Ascending aorta (tissue), 2 donors: ENCODE measurements at regions not wholly inside any gene's neighbourhood (a gene's known extent, or its start where the extent isn't known, plus 50 kb on each side); places are given as distances from the start of the nearest gene placed in this dataset.

Source experiments
- DNase-seq, 2 donors: peaks; one replicate each; pipeline ENCODE4 v3.0.0-alpha.2; 2019; ENCODE audit warnings: low spot score in 2 of 2
- H3K27ac ChIP-seq, 2 donors: fragments of 200-600 bp; sonication (generic); one replicate each; pipeline ENCODE4 v1.5.1; 2016 to 2017; ENCODE audit warnings: mild to moderate bottlenecking in 1 of 2
- H3K27me3 ChIP-seq: fragments of 200-600 bp; sonication (generic); one replicate; pipeline ENCODE4 v1.5.1; 2017
- H3K36me3 ChIP-seq, 2 donors: fragments of 200-600 bp; sonication (generic); one replicate each; pipeline ENCODE4 v1.5.1; 2016
- H3K4me1 ChIP-seq, 2 donors: fragments of 200-600 bp; sonication (generic); one replicate each; pipeline ENCODE4 v1.5.1; 2016 to 2017; ENCODE audit warnings: mild to moderate bottlenecking in 1 of 2
- H3K4me3 ChIP-seq, 2 donors: fragments of 200-600 bp; sonication (generic); one replicate each; pipeline ENCODE4 v1.5.1; 2016 to 2017; ENCODE audit warnings: mild to moderate bottlenecking in 1 of 2
- H3K9me3 ChIP-seq, 2 donors: fragments of 200-600 bp; sonication (generic); one replicate each; pipeline ENCODE4 v1.5.1; 2016
- intact Hi-C: fragments of 100-400 bp; cut with DNase I; formaldehyde crosslinking; loops from one replicate; pipeline ENCODE4 v1.15.1; 2023
- TF ChIP-seq, protein P1 (sequence below), 3 experiments: fragments of 200-600 bp in 2 of 3; fragments of 450-650 bp in 1 of 3; sonication (generic) in 2 of 3; IDR thresholded peaks; one replicate each; pipeline ENCODE4 v1.5.1; 2016 to 2019; ENCODE audit warnings: antibody characterized with exemption in 3 of 3, mild to moderate bottlenecking in 1 of 3, moderate library complexity in 1 of 3

DNA sequence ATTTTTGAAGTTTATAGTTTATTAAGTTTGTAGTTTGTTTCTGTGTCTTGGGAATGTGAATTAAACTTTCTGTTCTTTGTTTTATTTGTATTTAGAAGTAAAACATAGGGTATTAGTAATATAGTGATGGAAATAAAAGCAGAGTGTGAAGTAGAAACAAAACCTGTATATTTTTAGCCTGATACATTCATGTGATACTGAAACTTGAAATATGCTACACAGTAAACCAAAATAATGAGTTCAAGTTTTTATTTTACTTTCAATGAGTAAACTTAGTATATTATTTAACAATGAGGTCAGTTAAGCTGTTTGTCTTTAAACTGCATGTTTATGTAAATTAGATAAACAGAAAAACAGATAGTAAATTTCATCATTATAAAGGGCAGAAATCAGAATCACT is 1592.6 kb downstream of the GRIK2 start:
- Histone ChIP-seq H3K27ac (no peak overlapping the region), H3K4me1 (no peaks in the 10 kb centered on the region), H3K36me3 (no peaks in the 10 kb centered on the region), H3K4me3 (no peak overlapping the region), H3K27me3 (no peaks in the 10 kb centered on the region), H3K9me3 (no peaks in the 10 kb centered on the region)
- no peak for DNase-seq
- TF ChIP-seq, protein P1, sequence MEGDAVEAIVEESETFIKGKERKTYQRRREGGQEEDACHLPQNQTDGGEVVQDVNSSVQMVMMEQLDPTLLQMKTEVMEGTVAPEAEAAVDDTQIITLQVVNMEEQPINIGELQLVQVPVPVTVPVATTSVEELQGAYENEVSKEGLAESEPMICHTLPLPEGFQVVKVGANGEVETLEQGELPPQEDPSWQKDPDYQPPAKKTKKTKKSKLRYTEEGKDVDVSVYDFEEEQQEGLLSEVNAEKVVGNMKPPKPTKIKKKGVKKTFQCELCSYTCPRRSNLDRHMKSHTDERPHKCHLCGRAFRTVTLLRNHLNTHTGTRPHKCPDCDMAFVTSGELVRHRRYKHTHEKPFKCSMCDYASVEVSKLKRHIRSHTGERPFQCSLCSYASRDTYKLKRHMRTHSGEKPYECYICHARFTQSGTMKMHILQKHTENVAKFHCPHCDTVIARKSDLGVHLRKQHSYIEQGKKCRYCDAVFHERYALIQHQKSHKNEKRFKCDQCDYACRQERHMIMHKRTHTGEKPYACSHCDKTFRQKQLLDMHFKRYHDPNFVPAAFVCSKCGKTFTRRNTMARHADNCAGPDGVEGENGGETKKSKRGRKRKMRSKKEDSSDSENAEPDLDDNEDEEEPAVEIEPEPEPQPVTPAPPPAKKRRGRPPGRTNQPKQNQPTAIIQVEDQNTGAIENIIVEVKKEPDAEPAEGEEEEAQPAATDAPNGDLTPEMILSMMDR (IDR thresholded peaks at IDR 0.05): no peak
- intact Hi-C loops: no loop called here

- H3K27me3 ChIP-seq: no peaks in the 10 kb centered on the region
- intact Hi-C loops: no loop called here
- TF ChIP-seq, protein P1 (IDR thresholded peaks at IDR 0.05): no peak
These were observed 1590.8 kb downstream of the GRIK2 start for GRCh38 chr6:102984357-102984756.

DNA sequence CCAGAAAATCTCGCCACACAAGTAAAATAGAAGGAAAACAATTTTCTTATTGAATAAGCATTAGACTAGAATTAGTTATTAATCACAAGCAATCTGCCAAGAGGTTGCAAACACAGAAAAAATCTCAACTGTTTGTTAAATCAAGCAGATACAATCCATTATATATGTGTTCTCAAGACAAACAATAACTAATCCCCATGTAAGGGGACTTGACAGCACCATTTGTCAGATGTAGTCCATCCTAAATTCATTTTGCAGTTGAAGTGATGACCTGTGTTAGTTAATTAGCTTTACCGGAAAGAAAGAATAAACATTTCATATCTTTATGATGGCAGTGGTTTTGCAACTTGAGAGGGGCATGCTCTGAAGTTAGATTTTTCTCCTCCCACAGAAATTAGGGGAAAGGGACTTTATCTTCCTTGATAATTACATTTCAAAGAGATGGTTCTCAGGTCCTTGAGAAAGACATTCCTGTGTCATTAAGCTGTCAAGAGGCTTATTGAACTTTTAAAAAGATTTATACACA is 1588.0 kb downstream of the GRIK2 start:
- intact Hi-C loops: no loop called here
- DNase-seq: no peak
- H3K4me1 ChIP-seq: no peaks in the 10 kb centered on the region
- no peaks in the 10 kb centered on the region for H3K9me3 ChIP-seq
- H3K27ac ChIP-seq: no peak overlapping the region
- no peak overlapping the region for H3K4me3 ChIP-seq
- no peaks in the 10 kb centered on the region for H3K36me3 ChIP-seq
- H3K27me3 ChIP-seq: no peaks in the 10 kb centered on the region
- TF ChIP-seq, protein P1 (IDR thresholded peaks at IDR 0.05): no peak

More at GRCh38 chr6:102984357-102984756, 1590.8 kb downstream of the GRIK2 start:
- Histone ChIP-seq H3K9me3 (no peaks in the 10 kb centered on the region), H3K4me3 (no peak overlapping the region), H3K27ac (no peak overlapping the region), H3K4me1 (no peaks in the 10 kb centered on the region), H3K36me3 (no peaks in the 10 kb centered on the region)
- no peak for DNase-seq

GRCh38 chr6:102980951-102981350 is 1587.4 kb downstream of the GRIK2 start:
- H3K9me3 ChIP-seq: no peaks in the 10 kb centered on the region
- no peak for DNase-seq
- intact Hi-C loops: no loop called here
- no peak overlapping the region for H3K4me3 ChIP-seq
- no peaks in the 10 kb centered on the region for H3K27me3 ChIP-seq
- no peaks in the 10 kb centered on the region for H3K4me1 ChIP-seq
- H3K36me3 ChIP-seq: no peaks in the 10 kb centered on the region
- TF ChIP-seq, protein P1 (IDR thresholded peaks at IDR 0.05): no peak
- no peak overlapping the region for H3K27ac ChIP-seq

DNA sequence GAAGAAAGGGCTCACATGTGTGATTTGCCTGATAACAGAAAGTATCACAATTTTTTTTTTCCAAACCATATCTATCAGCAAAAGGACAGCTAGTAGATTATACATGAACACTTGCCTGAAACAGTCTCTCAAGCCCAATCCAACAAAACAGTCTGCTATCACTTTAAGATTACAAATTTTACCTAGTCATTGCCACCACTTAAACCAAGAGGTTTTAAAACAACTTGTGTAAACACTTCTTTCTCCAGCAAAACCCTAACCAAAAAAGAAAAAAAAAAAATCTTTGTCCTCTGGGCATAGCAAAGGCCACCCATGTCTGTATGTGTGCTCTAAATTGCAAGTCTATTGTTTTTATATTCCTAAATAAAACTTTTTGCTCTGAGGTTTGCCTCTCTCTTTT is 1568.4 kb downstream of the GRIK2 start:
- Histone ChIP-seq H3K4me1 (no peaks in the 10 kb centered on the region), H3K27ac (no peak overlapping the region), H3K27me3 (no peaks in the 10 kb centered on the region), H3K36me3 (no peaks in the 10 kb centered on the region), H3K4me3 (no peak overlapping the region), H3K9me3 (no peaks in the 10 kb centered on the region)
- intact Hi-C loops: no loop called here
- DNase-seq: no peak
- TF ChIP-seq, protein P1 (IDR thresholded peaks at IDR 0.05): no peak

DNA sequence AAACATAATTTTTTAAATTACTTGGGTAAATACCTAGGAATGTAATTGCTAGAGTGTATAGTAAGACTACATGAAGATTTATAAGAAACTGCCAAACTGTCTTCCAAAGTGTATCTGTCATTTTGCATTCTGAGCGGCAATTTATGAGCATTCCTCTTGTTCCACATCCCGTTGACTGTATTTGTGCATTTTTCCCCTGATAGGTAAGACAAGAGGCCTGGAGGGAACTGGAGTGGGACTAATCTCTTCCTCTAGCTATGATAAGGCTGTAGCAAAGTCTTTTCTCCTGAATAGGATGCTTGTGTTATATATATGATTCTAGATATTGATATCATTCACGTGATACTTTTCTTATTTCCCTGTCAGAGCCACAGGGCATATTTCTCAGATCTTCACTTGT is 1557.5 kb downstream of the GRIK2 start:
- TF ChIP-seq, protein P1 (IDR thresholded peaks at IDR 0.05): no peak
- no peaks in the 10 kb centered on the region for H3K27me3 ChIP-seq
- DNase-seq: no peak
- no peak overlapping the region for H3K27ac ChIP-seq
- H3K4me3 ChIP-seq: no peak overlapping the region
- no peaks in the 10 kb centered on the region for H3K36me3 ChIP-seq
- no peaks in the 10 kb centered on the region for H3K9me3 ChIP-seq
- intact Hi-C loops: no loop called here
- H3K4me1 ChIP-seq: no peaks in the 10 kb centered on the region
